H9 (cell line): ENCODE measurements at regions not wholly inside any gene's neighbourhood (a gene's known extent, or its start where the extent isn't known, plus 50 kb on each side); places are given as distances from the start of the nearest gene placed in this dataset.

Experiments
- DNase-seq: peaks from one replicate; pipeline ENCODE4 v3.0.0-alpha.2; 2017
- H2AFZ ChIP-seq: one replicate; pipeline ENCODE4 v1.6.1; 2013; ENCODE audit warnings: mild to moderate bottlenecking, low read length, control low read depth, moderate library complexity
- H2AK5ac ChIP-seq: 2 replicates; pipeline ENCODE4 v1.6.1; 2013; ENCODE audit warnings: low read length, control low read depth, mixed read lengths; ENCODE audit not compliant: insufficient read length
- H2BK120ac ChIP-seq: one replicate; pipeline ENCODE4 v1.6.1; 2013; ENCODE audit warnings: low read depth, mild to moderate bottlenecking, low read length, control low read depth, inconsistent platforms; ENCODE audit not compliant: poor library complexity, severe bottlenecking
- H2BK12ac ChIP-seq: 2 replicates; pipeline ENCODE4 v1.6.1; 2013; ENCODE audit warnings: low read length, control low read depth, mixed read lengths, low read depth; ENCODE audit not compliant: insufficient read length
- H2BK15ac ChIP-seq: 2 replicates; pipeline ENCODE4 v1.6.1; 2013; ENCODE audit warnings: low read depth, low read length, control low read depth
- H2BK20ac ChIP-seq: one replicate; pipeline ENCODE4 v1.6.1; 2013; ENCODE audit warnings: low read depth, mild to moderate bottlenecking, low read length, control low read depth, inconsistent platforms; ENCODE audit not compliant: poor library complexity, severe bottlenecking
- H2BK5ac ChIP-seq: 2 replicates; pipeline ENCODE4 v1.6.1; 2013; ENCODE audit warnings: low read length, control low read depth, mixed read lengths; ENCODE audit not compliant: insufficient read length
- H3K14ac ChIP-seq: 2 replicates; pipeline ENCODE4 v1.6.1; 2013; ENCODE audit warnings: low read length, control low read depth; ENCODE audit not compliant: insufficient read depth
- H3K18ac ChIP-seq: 2 replicates; pipeline ENCODE4 v1.6.1; 2013; ENCODE audit warnings: low read depth, mild to moderate bottlenecking, mixed read lengths, low read length, control low read depth; ENCODE audit not compliant: insufficient read length
- H3K23ac ChIP-seq: 2 replicates; pipeline ENCODE4 v1.6.1; 2013; ENCODE audit warnings: low read length, control low read depth, mixed read lengths, low read depth; ENCODE audit not compliant: insufficient read length
- H3K23me2 ChIP-seq: 2 replicates; pipeline ENCODE4 v1.6.1; 2013; ENCODE audit warnings: low read depth, mild to moderate bottlenecking, mixed read lengths, low read length, control low read depth; ENCODE audit not compliant: insufficient read length, poor library complexity, severe bottlenecking
- H3K27ac ChIP-seq: 2 replicates; pipeline ENCODE4 v1.5.1; 2013; ENCODE audit warnings: low read length, control low read depth, mixed read lengths, low read depth; ENCODE audit not compliant: insufficient read length
- H3K27me3 ChIP-seq: 2 replicates; pipeline ENCODE4 v1.6.1; 2013; ENCODE audit warnings: low read length, control low read depth, inconsistent platforms; ENCODE audit not compliant: insufficient read depth
- H3K4ac ChIP-seq: 2 replicates; pipeline ENCODE4 v1.6.1; 2013; ENCODE audit warnings: low read depth, mild to moderate bottlenecking, control low read depth, inconsistent platforms, low read length, moderate library complexity
- H3K4me1 ChIP-seq: 2 replicates; pipeline ENCODE4 v1.6.1; 2013; ENCODE audit warnings: low read length, control low read depth, inconsistent platforms; ENCODE audit not compliant: insufficient read depth
- H3K4me2 ChIP-seq: 2 replicates; pipeline ENCODE4 v1.6.1; 2013; ENCODE audit warnings: low read length, control low read depth, mixed read lengths; ENCODE audit not compliant: insufficient read length, insufficient read depth
- H3K56ac ChIP-seq: 2 replicates; pipeline ENCODE4 v1.6.1; 2013; ENCODE audit warnings: low read depth, mild to moderate bottlenecking, mixed read lengths, low read length, control low read depth; ENCODE audit not compliant: insufficient read length
- H3K79me1 ChIP-seq: 2 replicates; pipeline ENCODE4 v1.6.1; 2013; ENCODE audit warnings: low read depth, mild to moderate bottlenecking, moderate library complexity, low read length, control low read depth, inconsistent platforms; ENCODE audit not compliant: insufficient read depth, poor library complexity, severe bottlenecking
- H3K79me2 ChIP-seq: 2 replicates; pipeline ENCODE4 v1.6.1; 2013; ENCODE audit warnings: low read length, control low read depth, inconsistent platforms; ENCODE audit not compliant: insufficient read depth
- H3K9ac ChIP-seq: 2 replicates; pipeline ENCODE4 v1.6.1; 2013; ENCODE audit warnings: low read length, control low read depth, mixed read lengths; ENCODE audit not compliant: insufficient read length; ENCODE audit errors: extremely low read depth
- H3K9me3 ChIP-seq: one replicate; pipeline ENCODE4 v1.6.1; 2013; ENCODE audit warnings: low read depth, low read length, inconsistent platforms; ENCODE audit not compliant: control insufficient read depth
- H3T11ph ChIP-seq: one replicate; pipeline ENCODE4 v1.6.1; 2013; ENCODE audit warnings: mild to moderate bottlenecking, low read length, control low read depth, inconsistent platforms
- H4K20me1 ChIP-seq: one replicate; pipeline ENCODE4 v1.6.1; 2013; ENCODE audit not compliant: control insufficient read depth, insufficient read length, insufficient read depth
- H4K5ac ChIP-seq: 2 replicates; pipeline ENCODE4 v1.6.1; 2013; ENCODE audit warnings: low read depth, mild to moderate bottlenecking, mixed read lengths, low read length, control low read depth; ENCODE audit not compliant: insufficient read length
- H4K8ac ChIP-seq: replicated peaks from 2 replicates; pipeline ENCODE4 v1.6.1; 2013; ENCODE audit warnings: low read length, control low read depth, mixed read lengths, low read depth; ENCODE audit not compliant: insufficient read length
- H4K91ac ChIP-seq: 2 replicates; pipeline ENCODE4 v1.6.1; 2013; ENCODE audit warnings: low read depth, mild to moderate bottlenecking, moderate library complexity, mixed read lengths, low read length, control low read depth; ENCODE audit not compliant: insufficient read length
- H3K27ac Mint-ChIP-seq, 3 experiments: 2 replicates in 2 of 3; 3 replicates in 1 of 3; pipeline ENCODE4 v1.8.0; 2020 to 2021; ENCODE audit warnings: mixed read lengths in 3 of 3, mild to moderate bottlenecking in 1 of 3, moderate library complexity in 1 of 3
- H3K27me3 Mint-ChIP-seq: 2 replicates; pipeline ENCODE4 v1.8.0; 2021; ENCODE audit warnings: low read depth, mild to moderate bottlenecking, moderate library complexity, mixed read lengths
- H3K36me3 Mint-ChIP-seq, 3 experiments: 2 replicates in 2 of 3; 3 replicates in 1 of 3; pipeline ENCODE4 v1.8.0; 2020 to 2021; ENCODE audit warnings: low read depth in 3 of 3, mixed read lengths in 3 of 3; ENCODE audit not compliant: insufficient read depth in 1 of 3
- H3K4me1 Mint-ChIP-seq, 2 experiments: 2 replicates each; pipeline ENCODE4 v1.8.0; 2020; ENCODE audit warnings: mixed read lengths in 2 of 2
- H3K4me3 Mint-ChIP-seq, 2 experiments: 2 replicates in 1 of 2; 3 replicates in 1 of 2; pipeline ENCODE4 v1.8.0; 2020 to 2021; ENCODE audit warnings: mild to moderate bottlenecking in 2 of 2, mixed read lengths in 2 of 2, moderate library complexity in 1 of 2
- H3K9me3 Mint-ChIP-seq, 2 experiments: 2 replicates in 1 of 2; 3 replicates in 1 of 2; pipeline ENCODE4 v1.8.0; 2020; ENCODE audit warnings: mild to moderate bottlenecking in 2 of 2, mixed read lengths in 2 of 2, moderate library complexity in 1 of 2
- WGBS: extraction: QIAGEN DNeasy Blood & Tissue Kit; methylation state at CpG from one replicate; pipeline ENCODE4 v1.1.7; 2013; ENCODE audit warnings: missing lambda C conversion rate, low lambda C conversion rate, mixed read lengths; ENCODE audit not compliant: insufficient read length; ENCODE audit errors: extremely low coverage; 5-methylcytosine and 5-hydroxymethylcytosine counted together
- TF ChIP-seq, protein P1 (sequence below): fragments of 200-600 bp; sonication (generic); conservative IDR thresholded peaks from 3 replicates; pipeline ENCODE4 v1.8.0; 2021; ENCODE audit warnings: antibody characterized with exemption, mild to moderate bottlenecking

DNA sequence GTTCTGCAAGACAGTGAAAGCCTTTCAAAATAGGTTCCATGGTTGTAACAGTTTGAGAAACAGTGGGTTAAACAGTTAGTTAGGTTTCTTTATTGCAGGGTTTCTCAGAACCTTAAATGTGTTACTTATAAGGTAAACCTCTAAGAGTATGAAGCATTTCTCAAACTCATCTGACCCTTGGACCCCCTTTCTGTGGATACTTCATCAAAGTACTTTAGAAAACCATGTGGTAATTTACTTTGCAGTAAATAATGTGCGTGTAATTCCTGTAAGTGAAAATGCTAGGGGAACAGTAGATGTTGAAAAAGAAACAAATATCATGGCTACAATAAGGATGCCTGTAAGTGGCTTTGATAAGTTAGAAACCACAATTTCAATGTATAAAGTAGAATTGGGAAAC lies 354.6 kb upstream of the RARB start:
- H3K9ac ChIP-seq, result no peak overlapping the region
- H3K4me1 Mint-ChIP-seq, result peaks cover 7 to 10% of the 10 kb centered on the region in 2 experiments; a peak in 3 of 4 replicates

More for the DNA sequence above, 354.6 kb upstream of the RARB start:
- H3K27ac Mint-ChIP-seq, result no peak overlapping the region
- Histone ChIP-seq H3K79me2 (no peaks in the 10 kb centered on the region), H4K5ac (no peak overlapping the region), H3K9me3 (no peaks in the 10 kb centered on the region), H2BK15ac (no peak overlapping the region), H4K8ac (no peak overlapping the region), H3K14ac (no peak overlapping the region), H2AFZ (no peak overlapping the region), H2BK12ac (no peak overlapping the region), H3K56ac (no peak overlapping the region), H3K23me2 (no peaks in the 10 kb centered on the region), H3K27ac (no peak overlapping the region), H2BK20ac (no peak overlapping the region), H3K4me2 (no peak overlapping the region), H3K23ac (no peak overlapping the region), H4K91ac (no peak overlapping the region), H2BK5ac (no peak overlapping the region), H3K18ac (no peak overlapping the region), H3K79me1 (no peaks in the 10 kb centered on the region), H3K4ac (no peak overlapping the region), H3K27me3 (no peaks in the 10 kb centered on the region), H3K4me1 (no peaks in the 10 kb centered on the region), H3T11ph (no peak overlapping the region), H4K20me1 (no peaks in the 10 kb centered on the region), H2BK120ac (no peak overlapping the region), H2AK5ac (no peak overlapping the region)
- WGBS, result no CpG with 5 or more reads among the region's 1 CpG
- no peaks in the 10 kb centered on the region; a peak in 2 of 7 replicates for H3K36me3 Mint-ChIP-seq
- no peaks in the 10 kb centered on the region for H3K27me3 Mint-ChIP-seq
- DNase-seq, result no peak
- H3K4me3 Mint-ChIP-seq, result no peak overlapping the region
- H3K9me3 Mint-ChIP-seq, result peaks cover 0 to 2% of the 10 kb centered on the region in 2 experiments; a peak in 1 of 5 replicates
- TF ChIP-seq, protein P1, sequence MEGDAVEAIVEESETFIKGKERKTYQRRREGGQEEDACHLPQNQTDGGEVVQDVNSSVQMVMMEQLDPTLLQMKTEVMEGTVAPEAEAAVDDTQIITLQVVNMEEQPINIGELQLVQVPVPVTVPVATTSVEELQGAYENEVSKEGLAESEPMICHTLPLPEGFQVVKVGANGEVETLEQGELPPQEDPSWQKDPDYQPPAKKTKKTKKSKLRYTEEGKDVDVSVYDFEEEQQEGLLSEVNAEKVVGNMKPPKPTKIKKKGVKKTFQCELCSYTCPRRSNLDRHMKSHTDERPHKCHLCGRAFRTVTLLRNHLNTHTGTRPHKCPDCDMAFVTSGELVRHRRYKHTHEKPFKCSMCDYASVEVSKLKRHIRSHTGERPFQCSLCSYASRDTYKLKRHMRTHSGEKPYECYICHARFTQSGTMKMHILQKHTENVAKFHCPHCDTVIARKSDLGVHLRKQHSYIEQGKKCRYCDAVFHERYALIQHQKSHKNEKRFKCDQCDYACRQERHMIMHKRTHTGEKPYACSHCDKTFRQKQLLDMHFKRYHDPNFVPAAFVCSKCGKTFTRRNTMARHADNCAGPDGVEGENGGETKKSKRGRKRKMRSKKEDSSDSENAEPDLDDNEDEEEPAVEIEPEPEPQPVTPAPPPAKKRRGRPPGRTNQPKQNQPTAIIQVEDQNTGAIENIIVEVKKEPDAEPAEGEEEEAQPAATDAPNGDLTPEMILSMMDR, result no peak
